ENCODE measurements at regions not wholly inside any gene's neighbourhood (a gene's known extent, or its start where the extent isn't known, plus 50 kb on each side); places are given as distances from the start of the nearest gene placed in this dataset.
"Not testable (repeated sequence)": the region's sequence is repeated elsewhere in the genome, so short reads cannot be mapped to it uniquely, and the experiment has no call there.

- TF ChIP-seq, protein P1, sequence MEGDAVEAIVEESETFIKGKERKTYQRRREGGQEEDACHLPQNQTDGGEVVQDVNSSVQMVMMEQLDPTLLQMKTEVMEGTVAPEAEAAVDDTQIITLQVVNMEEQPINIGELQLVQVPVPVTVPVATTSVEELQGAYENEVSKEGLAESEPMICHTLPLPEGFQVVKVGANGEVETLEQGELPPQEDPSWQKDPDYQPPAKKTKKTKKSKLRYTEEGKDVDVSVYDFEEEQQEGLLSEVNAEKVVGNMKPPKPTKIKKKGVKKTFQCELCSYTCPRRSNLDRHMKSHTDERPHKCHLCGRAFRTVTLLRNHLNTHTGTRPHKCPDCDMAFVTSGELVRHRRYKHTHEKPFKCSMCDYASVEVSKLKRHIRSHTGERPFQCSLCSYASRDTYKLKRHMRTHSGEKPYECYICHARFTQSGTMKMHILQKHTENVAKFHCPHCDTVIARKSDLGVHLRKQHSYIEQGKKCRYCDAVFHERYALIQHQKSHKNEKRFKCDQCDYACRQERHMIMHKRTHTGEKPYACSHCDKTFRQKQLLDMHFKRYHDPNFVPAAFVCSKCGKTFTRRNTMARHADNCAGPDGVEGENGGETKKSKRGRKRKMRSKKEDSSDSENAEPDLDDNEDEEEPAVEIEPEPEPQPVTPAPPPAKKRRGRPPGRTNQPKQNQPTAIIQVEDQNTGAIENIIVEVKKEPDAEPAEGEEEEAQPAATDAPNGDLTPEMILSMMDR (IDR thresholded peaks at IDR 0.05): not testable (repeated sequence)
- TF ChIP-seq POLR2A (IDR thresholded peaks at IDR 0.05): not testable (repeated sequence)
Measured at GRCh38 chr6:135736351-135736750, 115.2 kb upstream of the PDE7B start.

Measured in body of pancreas (tissue), 4 donors.